GM21717 (cell line): ENCODE measurements at regions not wholly inside any gene's neighbourhood (a gene's known extent, or its start where the extent isn't known, plus 50 kb on each side); places are given as distances from the start of the nearest gene placed in this dataset.
"Not testable (repeated sequence)": the region's sequence is repeated elsewhere in the genome, so short reads cannot be mapped to it uniquely, and the experiment has no call there.

ENCODE experiments used
- ATAC-seq: cut with Tn5 transposase; IDR thresholded peaks from one replicate; pipeline ENCODE4 v1.9.1; 2021; ENCODE audit warnings: mild to moderate bottlenecking, moderate library complexity; ENCODE audit not compliant: unreplicated experiment

DNA sequence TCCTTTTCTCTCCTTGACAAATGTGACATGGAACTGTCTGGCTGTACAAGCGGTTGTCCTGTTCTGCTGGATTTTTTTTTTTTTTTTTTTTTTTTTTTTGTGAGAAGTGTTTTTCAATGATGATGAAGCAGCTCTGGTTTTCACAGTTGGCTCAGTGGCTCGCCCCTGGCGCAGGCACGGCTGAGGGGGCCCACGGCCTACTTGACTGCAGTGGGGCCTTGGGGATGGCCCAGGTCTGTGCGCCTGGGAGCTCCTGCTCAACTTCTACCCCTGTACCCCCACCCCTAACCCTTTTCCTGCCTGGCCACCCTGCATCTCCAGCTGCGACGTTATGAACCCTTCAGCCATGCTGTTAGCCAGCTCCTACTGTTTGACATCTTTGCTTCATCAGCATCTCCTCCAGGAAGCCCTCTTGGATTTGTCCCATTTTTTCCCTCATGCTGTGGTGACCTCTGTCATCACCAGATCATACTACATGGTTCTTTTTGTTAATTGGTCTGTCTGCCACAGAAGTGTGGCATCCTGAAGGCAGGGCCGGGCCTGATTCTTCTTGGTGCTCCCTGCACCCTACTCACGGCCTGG lies 167.9 kb downstream of the INHBB start:
- no peak for ATAC-seq

DNA sequence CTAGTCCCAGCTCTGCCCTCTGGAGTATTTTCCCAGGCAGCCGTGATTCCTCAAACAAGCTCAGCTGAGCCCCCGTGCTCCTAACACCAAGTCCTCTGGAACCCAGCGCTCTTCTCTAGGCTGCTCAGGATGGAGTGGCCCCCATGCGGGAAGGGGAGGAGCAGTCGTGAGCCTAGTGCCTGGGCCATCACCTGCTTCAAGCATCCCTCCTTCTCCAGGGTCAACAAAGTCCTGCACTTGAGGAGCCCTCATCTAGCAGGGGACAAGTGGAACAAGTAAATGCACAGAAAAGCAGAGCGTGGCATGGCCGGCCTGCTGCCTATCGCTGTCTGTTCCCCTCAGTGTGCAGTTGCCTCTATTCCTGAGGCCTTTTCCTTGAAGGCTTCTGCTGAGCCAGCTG lies 168.6 kb downstream of the INHBB start:
- ATAC-seq, result no peak

DNA sequence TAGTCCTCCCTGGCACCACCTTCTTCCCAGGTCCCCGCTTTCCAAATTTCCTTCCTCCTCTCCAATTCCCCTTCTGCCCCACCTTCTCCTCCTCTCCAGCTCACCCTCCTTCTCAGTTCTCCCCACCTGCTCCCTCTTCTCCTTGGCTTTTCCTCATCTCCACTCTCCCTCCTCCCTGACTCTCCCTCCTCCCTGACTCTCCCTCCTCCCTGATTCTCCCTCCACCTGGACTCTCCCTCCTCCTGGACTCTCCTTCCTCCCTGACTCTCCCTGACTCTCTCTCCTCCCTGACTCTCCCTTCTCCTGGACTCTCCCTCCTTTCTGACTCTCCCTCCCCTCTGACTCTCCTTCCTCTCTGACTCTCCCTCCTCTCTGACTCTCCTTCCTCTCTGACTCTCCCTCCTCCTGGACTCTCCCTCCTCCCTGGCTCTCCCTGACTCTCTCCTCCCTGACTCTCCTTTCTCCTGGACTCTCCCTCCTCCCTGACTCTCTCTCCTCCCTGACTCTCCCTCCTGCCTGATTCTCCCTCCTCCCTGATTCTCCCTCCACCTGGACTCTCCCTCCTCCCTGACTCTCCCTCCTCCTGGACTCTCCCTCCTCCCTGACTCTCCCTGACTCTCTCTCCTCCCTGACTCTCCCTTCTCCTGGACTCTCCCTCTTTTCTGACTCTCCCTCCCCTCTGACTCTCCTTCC lies 169.3 kb downstream of the INHBB start:
- not testable (repeated sequence) for ATAC-seq

DNA sequence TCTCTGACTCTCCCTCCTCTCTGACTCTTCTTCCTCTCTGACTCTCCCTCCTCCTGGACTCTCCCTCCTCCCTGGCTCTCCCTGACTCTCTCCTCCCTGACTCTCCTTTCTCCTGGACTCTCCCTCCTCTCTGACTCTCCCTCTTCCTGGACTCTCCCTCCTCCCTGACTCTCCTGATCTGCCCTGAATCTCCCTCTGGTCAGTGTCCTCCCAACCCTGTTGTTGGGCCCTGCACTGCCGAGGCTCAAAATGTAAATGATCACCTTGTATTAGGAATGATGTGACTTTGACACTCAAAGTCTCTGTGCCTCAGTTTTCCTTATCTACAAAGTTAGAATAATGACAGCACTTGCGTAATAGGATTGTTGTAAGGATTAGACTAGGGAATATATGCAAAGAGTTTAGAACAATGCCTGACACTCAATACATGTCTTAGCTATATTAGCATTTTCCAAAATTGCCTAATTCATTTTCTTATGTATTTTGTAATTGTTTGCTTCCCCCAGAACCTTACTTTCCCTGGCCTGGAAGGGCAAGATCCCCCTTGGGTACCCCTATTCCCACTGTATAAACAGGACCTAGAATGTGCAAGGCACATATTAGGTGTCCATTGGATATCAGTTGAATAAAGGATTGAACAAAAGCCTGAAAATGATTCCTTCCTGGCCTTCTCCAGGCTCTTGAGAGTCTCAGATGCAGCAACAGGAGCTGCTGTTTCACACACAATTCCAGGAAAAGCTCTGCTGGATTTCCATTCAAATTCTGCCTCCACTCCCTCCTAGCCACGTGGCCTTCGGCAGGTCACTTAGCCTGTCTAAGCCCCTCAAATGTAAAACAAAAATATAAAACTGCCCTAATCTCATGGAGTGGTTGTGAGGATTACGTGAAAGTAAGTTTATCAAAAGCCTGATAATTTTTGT lies 170.1 kb downstream of the INHBB start:
- ATAC-seq, result no peak

DNA sequence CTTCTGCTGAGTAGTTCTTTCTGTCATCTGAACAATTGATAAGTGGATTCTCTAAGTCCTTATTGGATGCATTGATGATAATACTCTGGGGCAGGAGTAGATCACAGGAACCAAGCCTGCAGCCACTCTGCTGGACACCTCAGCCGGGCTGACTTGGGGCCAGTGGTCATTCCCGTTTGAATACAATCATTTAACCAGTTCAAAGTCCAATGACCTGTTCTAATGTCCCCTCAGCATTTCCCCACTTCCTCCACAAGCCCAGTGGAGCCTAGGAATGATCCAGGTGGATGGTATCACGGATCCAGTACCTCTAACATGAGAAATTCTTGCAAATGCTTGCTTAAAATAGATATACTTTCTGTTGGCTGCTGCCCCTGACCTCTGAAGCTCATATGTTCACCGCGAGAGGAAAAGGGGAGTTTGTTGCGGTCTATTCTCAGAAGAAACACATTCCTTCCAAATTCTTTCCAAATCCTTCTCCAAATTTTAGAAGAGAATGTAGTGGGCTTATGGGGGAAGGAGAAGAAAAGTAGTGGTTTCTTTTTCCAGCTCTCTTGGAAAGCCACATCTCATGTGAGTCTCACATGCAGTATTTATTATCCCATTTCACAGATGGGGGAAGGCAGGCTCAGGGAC lies 170.9 kb downstream of the INHBB start:
- no peak for ATAC-seq

DNA sequence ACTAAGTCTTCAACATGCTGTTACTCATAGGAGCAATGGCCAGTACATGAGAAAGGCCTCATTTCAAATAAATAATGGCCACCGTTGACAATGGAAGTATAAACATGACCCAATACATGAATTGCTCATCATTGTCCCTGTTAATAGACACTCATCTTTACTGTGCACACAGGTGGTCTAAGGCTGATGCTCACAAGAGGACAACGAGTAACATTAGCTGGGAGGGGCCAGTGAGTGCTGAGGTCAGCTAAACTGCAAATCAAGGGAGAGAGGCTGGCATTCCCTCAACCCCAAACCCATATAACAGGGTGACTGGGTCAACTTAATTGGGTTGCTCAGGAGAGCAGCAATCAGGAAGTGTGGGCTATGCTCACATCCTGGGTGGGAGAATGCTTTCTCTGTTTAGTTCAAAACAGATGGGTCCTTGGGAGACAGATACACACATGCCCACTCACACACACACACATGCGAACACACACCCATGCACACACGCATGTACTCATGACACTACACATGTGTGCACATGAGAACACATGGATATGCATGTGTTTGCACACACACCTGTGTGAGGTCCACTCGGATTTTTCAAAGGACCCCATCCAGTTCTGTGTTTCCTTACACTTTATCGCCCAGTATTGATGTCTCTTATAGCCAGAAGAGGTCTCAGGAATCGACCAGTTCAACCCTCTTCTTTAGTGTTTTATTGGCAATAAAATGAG lies 172.0 kb downstream of the INHBB start:
- ATAC-seq, result no peak

DNA sequence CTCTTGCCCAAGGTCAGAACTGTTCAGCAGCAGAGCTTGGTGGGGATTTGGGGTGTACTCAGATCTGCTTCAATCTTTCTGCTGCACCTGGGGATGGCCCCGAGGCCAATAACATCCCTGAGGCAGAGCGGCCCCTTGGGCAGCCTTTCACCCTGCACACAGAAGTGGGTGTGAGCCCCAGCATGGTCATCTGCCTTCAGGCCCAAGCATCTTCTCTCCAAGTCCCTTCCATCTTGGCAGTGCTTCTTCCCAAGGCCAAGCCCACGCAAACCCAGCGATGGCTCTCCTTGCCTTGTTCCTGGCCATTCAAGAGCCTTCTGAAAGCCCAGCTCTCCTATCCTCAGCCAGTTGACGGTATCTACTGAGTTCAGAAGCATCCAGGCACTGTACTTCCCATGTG lies 172.9 kb downstream of the INHBB start:
- ATAC-seq, result no peak

DNA sequence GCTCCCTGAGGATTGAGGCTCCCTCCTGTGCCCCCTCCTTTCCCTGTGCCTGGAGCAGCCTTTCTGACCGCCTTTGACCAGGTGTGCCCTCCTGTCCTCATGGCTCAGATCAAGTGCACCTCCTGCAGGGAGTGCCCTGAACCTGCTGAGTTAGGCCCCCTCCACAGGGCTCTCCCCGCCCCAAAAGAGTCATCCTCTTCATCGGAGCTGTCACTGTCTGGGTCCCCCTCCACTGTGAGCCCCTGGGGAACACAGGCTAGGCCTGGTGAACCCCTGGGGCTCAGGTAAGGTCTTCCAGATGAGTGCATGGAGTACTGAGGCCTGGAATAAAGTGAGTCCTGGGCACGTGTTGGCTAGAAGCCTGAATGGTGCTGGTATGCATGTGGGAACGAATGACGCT lies 173.5 kb downstream of the INHBB start:
- ATAC-seq, result no peak

DNA sequence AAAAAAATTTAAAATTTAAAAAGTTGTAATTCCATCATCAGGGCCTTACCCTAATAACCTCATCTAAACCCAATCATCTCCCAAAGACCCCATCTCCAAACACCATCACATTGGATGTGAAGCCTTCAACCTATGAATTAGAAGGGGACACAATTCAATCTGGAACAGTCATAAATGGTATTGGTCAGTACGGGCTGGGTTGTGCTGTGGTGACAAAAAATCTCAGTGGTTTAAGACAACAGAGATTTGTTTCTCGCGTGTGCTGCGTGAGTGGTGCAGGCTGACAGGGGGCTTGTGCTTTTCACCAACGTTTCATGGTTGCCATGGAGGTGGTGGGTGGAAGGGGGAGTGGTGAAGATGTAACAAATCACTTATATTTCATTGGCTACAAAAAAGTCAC lies 174.5 kb downstream of the INHBB start:
- ATAC-seq, result no peak

DNA sequence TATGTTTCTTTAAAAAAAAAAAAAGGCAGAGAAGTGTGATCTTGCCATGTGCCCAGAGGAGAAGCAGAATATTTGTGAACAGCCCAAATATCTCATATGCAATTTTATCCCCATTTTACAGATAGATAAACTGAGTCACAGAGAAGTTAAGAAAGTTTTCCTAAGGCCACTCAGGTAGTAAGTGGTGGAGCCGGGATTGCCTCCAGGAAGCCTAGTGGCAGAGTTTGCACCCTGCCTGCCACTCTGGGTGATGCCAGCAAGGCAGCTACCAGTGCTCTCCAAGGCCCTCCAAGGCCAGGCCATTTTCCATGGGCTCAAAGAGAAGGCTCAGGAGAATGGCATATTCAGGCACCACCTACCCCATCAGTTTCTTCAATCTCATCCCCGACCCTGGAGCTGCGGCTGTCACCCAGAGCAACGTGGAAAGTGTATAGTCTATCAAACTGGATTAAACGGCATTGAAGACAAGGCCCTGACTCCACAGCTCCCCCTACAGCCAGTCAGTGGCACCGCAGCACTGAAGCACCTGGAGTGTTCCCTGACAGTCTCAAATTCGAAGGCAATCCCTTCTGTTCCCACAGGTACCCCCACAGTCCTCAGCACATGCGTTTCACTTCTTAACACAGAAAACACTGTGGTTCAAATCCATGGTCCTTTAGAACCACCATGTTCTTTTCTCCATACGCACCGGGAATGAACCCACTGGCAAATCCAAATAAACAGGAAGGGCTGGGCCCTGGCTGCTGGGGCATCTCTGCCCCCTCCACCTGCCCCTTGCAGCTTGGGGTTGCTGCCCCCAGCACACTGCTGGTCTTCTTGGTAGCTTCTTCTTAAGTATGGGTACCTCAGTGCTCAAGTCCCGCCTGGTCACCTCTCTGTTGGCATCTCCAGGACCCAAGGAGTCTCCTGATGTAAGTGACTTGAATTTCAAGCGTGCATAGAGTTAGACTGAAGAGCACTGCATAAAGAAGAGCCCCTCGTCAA lies 175.3 kb downstream of the INHBB start:
- no peak for ATAC-seq

DNA sequence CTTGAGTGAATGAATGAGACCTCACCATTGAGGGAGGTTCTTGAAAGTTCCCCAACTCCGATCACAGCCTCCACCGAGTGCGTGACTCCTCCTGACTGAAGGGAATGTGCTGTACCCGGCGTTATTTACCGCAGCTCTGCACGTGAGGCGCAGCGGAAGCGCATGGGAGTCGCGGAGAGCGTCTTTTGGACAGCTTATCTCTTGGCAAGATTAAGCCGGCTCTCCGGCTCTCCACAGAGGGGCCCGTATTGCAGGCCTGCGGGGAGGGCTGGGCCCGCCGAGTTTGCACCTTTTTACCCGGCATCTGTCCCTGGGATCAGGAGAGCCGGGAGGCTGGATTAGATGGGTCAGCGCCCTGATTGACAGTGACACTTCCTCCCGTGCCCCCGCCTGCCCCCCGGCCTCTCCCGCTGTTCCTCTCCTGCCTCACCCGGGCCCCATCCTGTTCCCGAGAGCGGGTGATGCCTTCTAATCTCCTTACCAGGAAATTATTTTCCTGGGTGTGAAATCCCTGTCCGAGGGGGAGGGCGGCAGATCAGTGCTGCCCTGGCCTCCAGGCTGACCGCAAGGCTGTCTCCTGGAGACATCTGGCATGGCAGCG lies 176.3 kb downstream of the INHBB start:
- no peak for ATAC-seq

DNA sequence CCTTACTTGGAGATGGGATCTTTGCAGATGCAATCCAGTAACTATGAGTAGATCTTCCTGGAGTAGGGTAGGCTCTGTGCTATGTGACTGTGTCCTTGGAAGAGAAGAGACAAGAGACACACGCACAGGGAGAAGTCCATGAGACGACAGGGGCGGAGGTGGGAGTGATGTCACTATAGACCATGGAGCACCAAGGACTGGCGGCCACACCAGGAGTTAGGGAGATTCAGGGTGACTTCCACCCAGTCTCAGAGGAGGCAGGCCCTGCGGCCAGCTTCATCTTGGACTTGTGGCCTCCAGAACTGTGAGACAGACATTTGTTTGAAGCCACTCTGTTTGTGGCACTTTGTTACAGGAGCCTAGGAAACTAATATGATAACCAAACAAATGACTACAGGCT lies 177.8 kb downstream of the INHBB start:
- no peak for ATAC-seq

DNA sequence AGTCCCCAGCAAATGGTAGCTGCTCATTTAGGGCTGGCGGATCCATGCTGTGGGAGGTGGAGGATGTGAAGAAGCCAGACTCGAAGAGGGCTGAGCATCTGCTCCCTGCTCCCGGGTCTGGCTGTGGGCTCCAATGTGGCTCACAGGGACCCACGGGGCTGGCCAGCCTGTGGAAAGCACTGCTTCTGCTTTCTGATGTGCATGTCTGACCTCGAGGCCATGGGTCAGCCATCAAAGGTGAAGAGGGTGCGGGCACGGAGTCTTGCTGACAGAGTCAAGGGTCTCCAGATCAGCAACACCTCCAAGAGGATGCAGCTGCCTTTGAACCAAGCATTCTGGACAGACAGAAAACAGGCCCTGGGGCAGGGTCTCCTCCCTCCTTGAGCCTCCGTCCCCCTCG lies 178.2 kb downstream of the INHBB start:
- ATAC-seq, result no peak

DNA sequence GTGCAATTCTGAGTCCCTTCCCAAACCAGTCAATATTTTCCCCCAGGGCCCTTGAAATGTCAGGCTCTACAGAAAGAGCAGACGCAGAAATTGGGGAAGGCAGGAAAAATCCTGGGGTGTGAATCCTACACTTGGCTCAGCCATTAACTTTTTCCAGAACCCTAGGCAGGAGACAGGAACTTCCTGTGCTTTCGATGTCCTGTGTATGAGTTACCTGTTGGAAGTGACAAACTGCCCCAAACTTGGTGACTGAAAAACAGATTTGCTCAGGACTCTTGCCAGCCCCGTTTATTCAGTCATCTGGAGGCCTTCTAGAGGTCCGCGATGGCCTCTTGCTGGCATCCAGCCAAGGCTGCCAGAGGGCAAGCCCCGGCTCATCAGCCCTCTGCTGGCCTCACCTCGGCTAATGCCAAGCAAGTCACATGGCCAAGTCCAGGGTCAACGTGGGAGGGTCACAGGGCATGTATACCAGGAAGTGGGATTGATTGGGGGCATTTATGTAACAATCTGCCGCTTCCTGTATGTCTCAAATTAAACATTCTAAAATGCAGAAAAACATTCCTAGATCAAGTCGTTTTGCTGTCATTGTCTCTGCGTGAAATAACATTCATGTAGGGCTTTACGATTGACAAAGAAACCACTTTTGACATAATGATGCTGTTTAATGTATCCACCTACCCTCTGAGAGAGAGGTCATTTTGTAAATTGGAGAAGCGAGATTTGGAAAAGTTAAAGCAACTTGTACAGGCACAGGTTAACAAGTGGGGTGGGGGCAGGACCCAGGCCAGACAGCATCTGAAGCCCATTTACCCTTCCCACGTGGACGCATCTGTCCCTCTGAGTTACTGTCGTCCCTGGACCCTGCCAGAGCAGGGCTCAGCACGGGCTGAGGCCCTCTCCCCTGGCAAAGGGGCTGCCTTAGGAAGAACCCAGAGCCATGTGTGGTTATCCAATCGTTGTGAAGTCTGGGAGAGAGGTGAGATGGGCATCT lies 179.4 kb downstream of the INHBB start:
- ATAC-seq, result no peak

DNA sequence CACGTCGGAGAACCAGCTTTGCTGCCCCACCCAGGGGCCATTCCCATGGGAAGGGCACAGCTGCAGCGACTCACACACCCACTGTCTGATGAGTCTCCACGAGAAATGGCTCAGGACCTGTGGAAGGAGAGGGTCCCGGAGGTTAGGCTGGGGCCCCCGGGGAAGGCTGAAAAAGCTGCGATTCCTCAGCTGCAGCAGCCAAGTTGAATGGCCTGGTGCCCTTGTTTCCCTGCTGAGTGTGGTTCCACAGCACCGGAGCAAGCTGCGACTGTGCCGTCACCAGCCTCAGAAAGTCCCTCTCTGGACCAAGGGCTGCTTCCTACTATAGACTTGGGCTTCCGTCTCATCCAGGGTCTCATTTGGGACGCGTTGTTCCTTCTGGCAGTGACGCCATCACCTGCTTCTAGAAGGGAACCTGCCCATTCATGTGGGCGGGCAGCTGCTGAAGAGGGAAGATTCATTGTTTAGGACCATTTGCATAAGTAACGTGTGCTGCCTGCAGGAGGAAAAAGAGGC lies 180.2 kb downstream of the INHBB start:
- ATAC-seq, result no peak

DNA sequence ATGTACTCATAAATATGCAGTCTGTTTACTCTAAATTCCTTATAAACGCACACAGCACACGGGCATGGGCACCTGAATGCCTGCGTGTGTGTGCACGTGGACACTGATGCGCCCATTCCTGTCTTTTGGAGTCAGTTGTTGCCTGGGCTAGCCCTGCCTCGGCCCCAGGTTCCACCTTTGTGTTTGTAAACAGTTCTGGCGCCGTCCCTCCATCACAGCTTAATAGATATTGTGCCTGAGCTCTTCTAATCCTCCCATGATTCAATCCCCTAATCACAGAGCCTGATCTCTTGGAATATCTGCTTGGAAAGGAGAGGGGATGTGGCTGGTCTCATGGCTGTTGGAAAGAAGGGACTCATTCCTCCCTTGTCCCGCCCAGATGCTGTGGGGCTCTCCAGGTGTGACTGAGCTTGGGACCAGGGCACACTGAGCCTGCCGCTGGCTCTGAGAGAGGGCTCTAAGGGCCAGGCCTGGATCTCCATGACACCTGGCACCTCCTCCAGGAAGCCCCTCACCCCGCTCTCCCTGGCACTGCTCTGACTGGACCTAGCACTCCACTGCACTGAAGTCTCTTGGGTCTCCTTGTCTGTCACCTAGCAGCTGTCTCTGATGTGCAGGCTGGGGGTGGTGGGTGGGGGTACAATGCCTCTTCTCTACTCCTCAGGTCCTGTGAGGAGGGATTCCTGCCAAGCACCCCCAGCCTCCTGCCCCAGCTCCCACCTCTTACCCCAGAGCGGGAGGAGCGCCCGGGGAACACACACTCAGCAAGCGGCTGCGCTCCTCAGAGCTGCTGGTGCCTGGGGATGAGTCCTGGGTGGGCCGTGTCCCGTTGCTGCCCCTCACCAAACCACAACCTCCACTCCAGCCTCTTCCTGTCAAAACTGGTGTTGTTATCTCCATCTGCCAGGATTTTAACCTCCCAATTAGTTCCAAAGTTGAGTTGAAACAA lies 181.3 kb downstream of the INHBB start:
- no peak for ATAC-seq
